ENCODE measurements at regions not wholly inside any gene's neighbourhood (a gene's known extent, or its start where the extent isn't known, plus 50 kb on each side); places are given as distances from the start of the nearest gene placed in this dataset.

DNA sequence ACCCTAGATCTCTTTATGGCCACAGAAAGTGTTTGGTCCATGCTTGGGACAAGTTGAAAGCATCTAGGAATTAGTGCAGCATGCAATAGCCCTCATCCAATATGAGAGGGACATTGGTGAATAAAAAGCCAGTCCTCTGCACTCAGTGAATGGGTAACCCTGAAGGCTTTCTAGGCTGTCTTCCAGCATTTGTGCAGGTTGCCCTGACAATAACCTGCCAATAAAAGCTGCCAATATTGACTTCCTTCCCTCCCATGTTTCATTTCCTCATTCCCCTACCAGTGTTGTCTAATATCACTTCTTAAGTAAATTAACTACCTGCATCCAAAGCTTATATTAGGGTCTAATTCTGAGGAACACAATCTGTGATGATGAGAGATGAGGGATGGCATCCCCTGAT is 563.6 kb upstream of the NEGR1 start:
- TF ChIP-seq YY1 (IDR thresholded peaks at IDR 0.05; ENCODE audit: insufficient read depth, insufficient read length) (no peak), ZNF274 (IDR thresholded peaks at IDR 0.05; ENCODE audit: low read depth, low read length) (no peak), SUZ12 (IDR thresholded peaks at IDR 0.05; ENCODE audit: extremely low read depth, insufficient read depth, insufficient read length) (no peak)

Measured in NT2/D1 (cell line).